ENCODE measurements at regions not wholly inside any gene's neighbourhood (a gene's known extent, or its start where the extent isn't known, plus 50 kb on each side); places are given as distances from the start of the nearest gene placed in this dataset.

- DNase-seq, result no peak
These were observed 70.6 kb downstream of the VEGFA start for GRCh38 chr6:43840490-43841218.

GRCh38 chr6:43838276-43839036 lies 68.4 kb downstream of the VEGFA start:
- peak; percentile 28 for DNase-seq

- no peak for DNase-seq
These were observed 67.5 kb downstream of the VEGFA start for GRCh38 chr6:43837507-43837906.

GRCh38 chr6:43836507-43837240 lies 66.7 kb downstream of the VEGFA start:
- DNase-seq, result no peak

Measured in NK-92 treated with Interleukin-12 subunit alpha and Interleukin-12 subunit beta, amount 100 ng/mL, for 24 hours (cell line).